ENCODE measurements at regions not wholly inside any gene's neighbourhood (a gene's known extent, or its start where the extent isn't known, plus 50 kb on each side); places are given as distances from the start of the nearest gene placed in this dataset.

DNA sequence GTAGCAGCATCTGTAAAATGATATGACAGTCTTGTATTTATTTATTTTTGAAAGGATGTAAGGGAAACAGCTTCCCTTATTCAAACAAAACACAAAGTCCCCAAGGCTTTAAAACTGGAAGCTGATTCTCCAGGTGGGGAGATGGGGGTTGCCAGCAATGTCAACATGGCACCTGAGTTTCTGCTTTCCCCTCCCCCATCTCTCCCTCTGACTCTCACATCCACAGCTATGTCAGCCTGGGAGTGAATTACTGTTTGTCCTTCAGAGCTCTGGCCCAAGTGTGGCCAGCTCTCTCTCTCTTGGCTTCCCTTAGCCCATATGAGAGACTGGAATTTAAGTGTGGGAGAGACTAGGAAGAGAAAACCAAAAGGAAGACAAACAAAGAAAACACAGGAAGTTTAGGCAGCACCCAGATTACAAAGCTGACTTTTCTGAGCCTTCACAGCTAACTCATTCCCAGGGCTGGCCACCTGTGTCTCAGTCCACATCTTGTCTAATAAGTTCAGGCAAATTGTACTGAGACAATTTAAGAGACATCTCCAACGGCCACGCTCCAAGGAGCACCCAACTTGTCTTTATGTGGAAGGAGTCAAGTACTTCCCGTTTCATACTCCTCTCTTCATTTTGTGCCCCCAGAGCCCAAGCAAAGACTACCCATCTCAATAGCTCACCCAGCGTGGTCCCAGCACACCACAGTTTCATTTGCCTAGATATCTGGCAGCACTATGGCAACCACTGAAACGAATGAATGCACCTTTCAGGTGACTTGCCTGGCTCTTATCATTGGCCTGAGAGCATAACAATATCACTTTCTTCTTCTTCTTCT lies 69.2 kb downstream of the SOX9 start:
- 0 out of 2 replicates have a peak, but pooled peaks cover 5% of the 10 kb centered on the region for H3K9me3 Mint-ChIP-seq
- no peak overlapping the region for H3K4me3 Mint-ChIP-seq
- H3K27me3 Mint-ChIP-seq (ENCODE audit: low read depth) = peaks cover 5% of the 10 kb centered on the region; the same call in 1 of the 2 replicates
- ChIA-PET CTCF (no interaction called here), POLR2A (no interaction called here)
- H3K36me3 Mint-ChIP-seq = no peaks in the 10 kb centered on the region
- TF ChIP-seq, protein P1, sequence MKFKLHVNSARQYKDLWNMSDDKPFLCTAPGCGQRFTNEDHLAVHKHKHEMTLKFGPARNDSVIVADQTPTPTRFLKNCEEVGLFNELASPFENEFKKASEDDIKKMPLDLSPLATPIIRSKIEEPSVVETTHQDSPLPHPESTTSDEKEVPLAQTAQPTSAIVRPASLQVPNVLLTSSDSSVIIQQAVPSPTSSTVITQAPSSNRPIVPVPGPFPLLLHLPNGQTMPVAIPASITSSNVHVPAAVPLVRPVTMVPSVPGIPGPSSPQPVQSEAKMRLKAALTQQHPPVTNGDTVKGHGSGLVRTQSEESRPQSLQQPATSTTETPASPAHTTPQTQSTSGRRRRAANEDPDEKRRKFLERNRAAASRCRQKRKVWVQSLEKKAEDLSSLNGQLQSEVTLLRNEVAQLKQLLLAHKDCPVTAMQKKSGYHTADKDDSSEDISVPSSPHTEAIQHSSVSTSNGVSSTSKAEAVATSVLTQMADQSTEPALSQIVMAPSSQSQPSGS (CRISPR knock-in tag; IDR thresholded peaks at IDR 0.05; ENCODE audit: borderline replicate concordance, low read depth) = no peak
- TF ChIP-seq, protein P2, sequence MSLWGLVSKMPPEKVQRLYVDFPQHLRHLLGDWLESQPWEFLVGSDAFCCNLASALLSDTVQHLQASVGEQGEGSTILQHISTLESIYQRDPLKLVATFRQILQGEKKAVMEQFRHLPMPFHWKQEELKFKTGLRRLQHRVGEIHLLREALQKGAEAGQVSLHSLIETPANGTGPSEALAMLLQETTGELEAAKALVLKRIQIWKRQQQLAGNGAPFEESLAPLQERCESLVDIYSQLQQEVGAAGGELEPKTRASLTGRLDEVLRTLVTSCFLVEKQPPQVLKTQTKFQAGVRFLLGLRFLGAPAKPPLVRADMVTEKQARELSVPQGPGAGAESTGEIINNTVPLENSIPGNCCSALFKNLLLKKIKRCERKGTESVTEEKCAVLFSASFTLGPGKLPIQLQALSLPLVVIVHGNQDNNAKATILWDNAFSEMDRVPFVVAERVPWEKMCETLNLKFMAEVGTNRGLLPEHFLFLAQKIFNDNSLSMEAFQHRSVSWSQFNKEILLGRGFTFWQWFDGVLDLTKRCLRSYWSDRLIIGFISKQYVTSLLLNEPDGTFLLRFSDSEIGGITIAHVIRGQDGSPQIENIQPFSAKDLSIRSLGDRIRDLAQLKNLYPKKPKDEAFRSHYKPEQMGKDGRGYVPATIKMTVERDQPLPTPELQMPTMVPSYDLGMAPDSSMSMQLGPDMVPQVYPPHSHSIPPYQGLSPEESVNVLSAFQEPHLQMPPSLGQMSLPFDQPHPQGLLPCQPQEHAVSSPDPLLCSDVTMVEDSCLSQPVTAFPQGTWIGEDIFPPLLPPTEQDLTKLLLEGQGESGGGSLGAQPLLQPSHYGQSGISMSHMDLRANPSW (CRISPR knock-in tag; conservative IDR thresholded peaks at IDR 0.05; ENCODE audit: low read depth) = no peak
- TF ChIP-seq, protein P3, sequence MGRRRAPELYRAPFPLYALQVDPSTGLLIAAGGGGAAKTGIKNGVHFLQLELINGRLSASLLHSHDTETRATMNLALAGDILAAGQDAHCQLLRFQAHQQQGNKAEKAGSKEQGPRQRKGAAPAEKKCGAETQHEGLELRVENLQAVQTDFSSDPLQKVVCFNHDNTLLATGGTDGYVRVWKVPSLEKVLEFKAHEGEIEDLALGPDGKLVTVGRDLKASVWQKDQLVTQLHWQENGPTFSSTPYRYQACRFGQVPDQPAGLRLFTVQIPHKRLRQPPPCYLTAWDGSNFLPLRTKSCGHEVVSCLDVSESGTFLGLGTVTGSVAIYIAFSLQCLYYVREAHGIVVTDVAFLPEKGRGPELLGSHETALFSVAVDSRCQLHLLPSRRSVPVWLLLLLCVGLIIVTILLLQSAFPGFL (CRISPR knock-in tag; IDR thresholded peaks at IDR 0.05; ENCODE audit: borderline replicate concordance) = no peak
- no peak for TF ChIP-seq ZNF121 (CRISPR knock-in tag; IDR thresholded peaks at IDR 0.05)
- no peak for TF ChIP-seq ZNF396 (CRISPR knock-in tag; IDR thresholded peaks at IDR 0.05; ENCODE audit: borderline replicate concordance)
- no peak for TF ChIP-seq RELA (CRISPR knock-in tag; IDR thresholded peaks at IDR 0.05; ENCODE audit: borderline replicate concordance)
- no peak for TF ChIP-seq JAZF1 (CRISPR knock-in tag; IDR thresholded peaks at IDR 0.05)
- TF ChIP-seq, protein P4, sequence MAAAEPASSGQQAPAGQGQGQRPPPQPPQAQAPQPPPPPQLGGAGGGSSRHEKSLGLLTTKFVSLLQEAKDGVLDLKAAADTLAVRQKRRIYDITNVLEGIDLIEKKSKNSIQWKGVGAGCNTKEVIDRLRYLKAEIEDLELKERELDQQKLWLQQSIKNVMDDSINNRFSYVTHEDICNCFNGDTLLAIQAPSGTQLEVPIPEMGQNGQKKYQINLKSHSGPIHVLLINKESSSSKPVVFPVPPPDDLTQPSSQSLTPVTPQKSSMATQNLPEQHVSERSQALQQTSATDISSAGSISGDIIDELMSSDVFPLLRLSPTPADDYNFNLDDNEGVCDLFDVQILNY (CRISPR knock-in tag; IDR thresholded peaks at IDR 0.05) = no peak
- no peak for TF ChIP-seq EMX1 (CRISPR knock-in tag; IDR thresholded peaks at IDR 0.05)
- TF ChIP-seq ELF4 (CRISPR knock-in tag; IDR thresholded peaks at IDR 0.05; ENCODE audit: low read depth) = no peak
- no peak for TF ChIP-seq JUN (CRISPR knock-in tag; IDR thresholded peaks at IDR 0.05)
- no peak for TF ChIP-seq RORB (CRISPR knock-in tag; IDR thresholded peaks at IDR 0.05)
- TF ChIP-seq, protein P5, sequence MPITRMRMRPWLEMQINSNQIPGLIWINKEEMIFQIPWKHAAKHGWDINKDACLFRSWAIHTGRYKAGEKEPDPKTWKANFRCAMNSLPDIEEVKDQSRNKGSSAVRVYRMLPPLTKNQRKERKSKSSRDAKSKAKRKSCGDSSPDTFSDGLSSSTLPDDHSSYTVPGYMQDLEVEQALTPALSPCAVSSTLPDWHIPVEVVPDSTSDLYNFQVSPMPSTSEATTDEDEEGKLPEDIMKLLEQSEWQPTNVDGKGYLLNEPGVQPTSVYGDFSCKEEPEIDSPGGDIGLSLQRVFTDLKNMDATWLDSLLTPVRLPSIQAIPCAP (CRISPR knock-in tag; IDR thresholded peaks at IDR 0.05) = no peak
- no peak for TF ChIP-seq FOXJ3 (CRISPR knock-in tag; IDR thresholded peaks at IDR 0.05; ENCODE audit: borderline replicate concordance)
- no peak for ATAC-seq
- no peak for DNase-seq (ENCODE audit: low spot score)
- H3K4me1 Mint-ChIP-seq = peaks cover 14% of the 10 kb centered on the region
- H3K27ac Mint-ChIP-seq = no peak overlapping the region

DNA sequence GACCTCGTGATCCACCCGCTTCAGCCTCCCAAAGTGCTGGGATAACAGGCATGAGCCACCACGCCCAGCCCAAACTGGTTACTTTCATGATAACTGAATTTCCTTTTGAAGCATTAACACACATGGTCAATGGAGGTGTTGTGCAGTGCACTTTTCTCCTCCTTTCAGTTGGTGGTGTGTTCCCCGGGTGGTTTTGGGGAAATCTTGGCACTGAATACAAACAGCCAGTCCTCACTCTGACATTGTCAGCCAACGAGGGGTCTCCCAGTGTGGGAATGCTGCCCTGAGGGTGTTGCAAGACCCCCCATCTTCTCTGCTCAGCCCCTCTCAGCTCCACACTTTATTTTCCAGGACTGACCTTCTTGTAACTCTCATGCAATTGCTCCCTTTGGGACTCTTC lies 70.5 kb downstream of the SOX9 start:
- CTCF ChIA-PET = no interaction called here
- no peak overlapping the region for H3K27ac Mint-ChIP-seq
- no peak overlapping the region for H3K4me3 Mint-ChIP-seq
- peaks cover 8% of the 10 kb centered on the region; the same call in 1 of the 2 replicates for H3K9me3 Mint-ChIP-seq
- POLR2A ChIA-PET = no interaction called here
- H3K36me3 Mint-ChIP-seq = no peaks in the 10 kb centered on the region
- ATAC-seq (no peak), DNase-seq (ENCODE audit: low spot score) (no peak)
- H3K4me1 Mint-ChIP-seq = 0 out of 2 replicates have a peak, but pooled peaks cover 7% of the 10 kb centered on the region
- peaks cover 5% of the 10 kb centered on the region; the same call in 1 of the 2 replicates for H3K27me3 Mint-ChIP-seq (ENCODE audit: low read depth)
- no peak for TF ChIP-seq ETV6 (CRISPR knock-in tag; IDR thresholded peaks at IDR 0.05)
- no peak for TF ChIP-seq SMAD3 (CRISPR knock-in tag; IDR thresholded peaks at IDR 0.05; ENCODE audit: borderline replicate concordance)
- TF ChIP-seq, protein P6, sequence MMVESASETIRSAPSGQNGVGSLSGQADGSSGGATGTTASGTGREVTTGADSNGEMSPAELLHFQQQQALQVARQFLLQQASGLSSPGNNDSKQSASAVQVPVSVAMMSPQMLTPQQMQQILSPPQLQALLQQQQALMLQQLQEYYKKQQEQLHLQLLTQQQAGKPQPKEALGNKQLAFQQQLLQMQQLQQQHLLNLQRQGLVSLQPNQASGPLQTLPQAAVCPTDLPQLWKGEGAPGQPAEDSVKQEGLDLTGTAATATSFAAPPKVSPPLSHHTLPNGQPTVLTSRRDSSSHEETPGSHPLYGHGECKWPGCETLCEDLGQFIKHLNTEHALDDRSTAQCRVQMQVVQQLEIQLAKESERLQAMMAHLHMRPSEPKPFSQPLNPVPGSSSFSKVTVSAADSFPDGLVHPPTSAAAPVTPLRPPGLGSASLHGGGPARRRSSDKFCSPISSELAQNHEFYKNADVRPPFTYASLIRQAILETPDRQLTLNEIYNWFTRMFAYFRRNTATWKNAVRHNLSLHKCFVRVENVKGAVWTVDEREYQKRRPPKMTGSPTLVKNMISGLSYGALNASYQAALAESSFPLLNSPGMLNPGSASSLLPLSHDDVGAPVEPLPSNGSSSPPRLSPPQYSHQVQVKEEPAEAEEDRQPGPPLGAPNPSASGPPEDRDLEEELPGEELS (CRISPR knock-in tag; IDR thresholded peaks at IDR 0.05) = no peak
- TF ChIP-seq, protein P7, sequence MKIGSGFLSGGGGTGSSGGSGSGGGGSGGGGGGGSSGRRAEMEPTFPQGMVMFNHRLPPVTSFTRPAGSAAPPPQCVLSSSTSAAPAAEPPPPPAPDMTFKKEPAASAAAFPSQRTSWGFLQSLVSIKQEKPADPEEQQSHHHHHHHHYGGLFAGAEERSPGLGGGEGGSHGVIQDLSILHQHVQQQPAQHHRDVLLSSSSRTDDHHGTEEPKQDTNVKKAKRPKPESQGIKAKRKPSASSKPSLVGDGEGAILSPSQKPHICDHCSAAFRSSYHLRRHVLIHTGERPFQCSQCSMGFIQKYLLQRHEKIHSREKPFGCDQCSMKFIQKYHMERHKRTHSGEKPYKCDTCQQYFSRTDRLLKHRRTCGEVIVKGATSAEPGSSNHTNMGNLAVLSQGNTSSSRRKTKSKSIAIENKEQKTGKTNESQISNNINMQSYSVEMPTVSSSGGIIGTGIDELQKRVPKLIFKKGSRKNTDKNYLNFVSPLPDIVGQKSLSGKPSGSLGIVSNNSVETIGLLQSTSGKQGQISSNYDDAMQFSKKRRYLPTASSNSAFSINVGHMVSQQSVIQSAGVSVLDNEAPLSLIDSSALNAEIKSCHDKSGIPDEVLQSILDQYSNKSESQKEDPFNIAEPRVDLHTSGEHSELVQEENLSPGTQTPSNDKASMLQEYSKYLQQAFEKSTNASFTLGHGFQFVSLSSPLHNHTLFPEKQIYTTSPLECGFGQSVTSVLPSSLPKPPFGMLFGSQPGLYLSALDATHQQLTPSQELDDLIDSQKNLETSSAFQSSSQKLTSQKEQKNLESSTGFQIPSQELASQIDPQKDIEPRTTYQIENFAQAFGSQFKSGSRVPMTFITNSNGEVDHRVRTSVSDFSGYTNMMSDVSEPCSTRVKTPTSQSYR (CRISPR knock-in tag; IDR thresholded peaks at IDR 0.05) = no peak
- no peak for TF ChIP-seq ZNF423 (CRISPR knock-in tag; IDR thresholded peaks at IDR 0.05)
- TF ChIP-seq ZNF263 (CRISPR knock-in tag; IDR thresholded peaks at IDR 0.05; ENCODE audit: low read depth) = no peak
- TF ChIP-seq, protein P8, sequence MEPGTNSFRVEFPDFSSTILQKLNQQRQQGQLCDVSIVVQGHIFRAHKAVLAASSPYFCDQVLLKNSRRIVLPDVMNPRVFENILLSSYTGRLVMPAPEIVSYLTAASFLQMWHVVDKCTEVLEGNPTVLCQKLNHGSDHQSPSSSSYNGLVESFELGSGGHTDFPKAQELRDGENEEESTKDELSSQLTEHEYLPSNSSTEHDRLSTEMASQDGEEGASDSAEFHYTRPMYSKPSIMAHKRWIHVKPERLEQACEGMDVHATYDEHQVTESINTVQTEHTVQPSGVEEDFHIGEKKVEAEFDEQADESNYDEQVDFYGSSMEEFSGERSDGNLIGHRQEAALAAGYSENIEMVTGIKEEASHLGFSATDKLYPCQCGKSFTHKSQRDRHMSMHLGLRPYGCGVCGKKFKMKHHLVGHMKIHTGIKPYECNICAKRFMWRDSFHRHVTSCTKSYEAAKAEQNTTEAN (CRISPR knock-in tag; IDR thresholded peaks at IDR 0.05) = no peak

All from WTC11 (cell line).